Panc1 (cell line): ENCODE measurements at regions not wholly inside any gene's neighbourhood (a gene's known extent, or its start where the extent isn't known, plus 50 kb on each side); places are given as distances from the start of the nearest gene placed in this dataset.

Source experiments
- REST ChIP-seq, 2 experiments: IDR thresholded peaks; 2 replicates each; pipeline ENCODE4 v1.6.1; 2011 to 2012; ENCODE audit warnings: low read depth in 2 of 2, control low read depth in 1 of 2, low read length in 1 of 2, mild to moderate bottlenecking in 1 of 2, moderate library complexity in 1 of 2; ENCODE audit not compliant: insufficient read depth in 1 of 2
- SIN3A ChIP-seq: IDR thresholded peaks from 2 replicates; pipeline ENCODE4 v1.6.1; 2012; ENCODE audit warnings: low read depth, mild to moderate bottlenecking, low read length, moderate library complexity, borderline replicate concordance; ENCODE audit not compliant: insufficient read depth
- TCF7L2 ChIP-seq: IDR thresholded peaks from 2 replicates; pipeline ENCODE4 v1.6.1; 2011; ENCODE audit warnings: mild to moderate bottlenecking, low read depth, low read length, inconsistent platforms
- TF ChIP-seq, protein P1 (sequence below): fragments of 450-650 bp; IDR thresholded peaks from 2 replicates; pipeline ENCODE4 v1.5.1; 2017; ENCODE audit warnings: mild to moderate bottlenecking

GRCh38 chrX:74162199-74162598 lies 141.8 kb upstream of the ZCCHC13 start:
- TF ChIP-seq, protein P1, sequence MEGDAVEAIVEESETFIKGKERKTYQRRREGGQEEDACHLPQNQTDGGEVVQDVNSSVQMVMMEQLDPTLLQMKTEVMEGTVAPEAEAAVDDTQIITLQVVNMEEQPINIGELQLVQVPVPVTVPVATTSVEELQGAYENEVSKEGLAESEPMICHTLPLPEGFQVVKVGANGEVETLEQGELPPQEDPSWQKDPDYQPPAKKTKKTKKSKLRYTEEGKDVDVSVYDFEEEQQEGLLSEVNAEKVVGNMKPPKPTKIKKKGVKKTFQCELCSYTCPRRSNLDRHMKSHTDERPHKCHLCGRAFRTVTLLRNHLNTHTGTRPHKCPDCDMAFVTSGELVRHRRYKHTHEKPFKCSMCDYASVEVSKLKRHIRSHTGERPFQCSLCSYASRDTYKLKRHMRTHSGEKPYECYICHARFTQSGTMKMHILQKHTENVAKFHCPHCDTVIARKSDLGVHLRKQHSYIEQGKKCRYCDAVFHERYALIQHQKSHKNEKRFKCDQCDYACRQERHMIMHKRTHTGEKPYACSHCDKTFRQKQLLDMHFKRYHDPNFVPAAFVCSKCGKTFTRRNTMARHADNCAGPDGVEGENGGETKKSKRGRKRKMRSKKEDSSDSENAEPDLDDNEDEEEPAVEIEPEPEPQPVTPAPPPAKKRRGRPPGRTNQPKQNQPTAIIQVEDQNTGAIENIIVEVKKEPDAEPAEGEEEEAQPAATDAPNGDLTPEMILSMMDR, result no peak
- no peak for TF ChIP-seq TCF7L2
- TF ChIP-seq SIN3A, result no peak
- no peak for TF ChIP-seq REST (IDR thresholded peaks at IDR 0.05; ENCODE audit: insufficient read depth in 1 of 2, low read depth in 2 of 2, low read length in 1 of 2)
